Glutamatergic neuron (in vitro differentiated cells): ENCODE measurements at regions not wholly inside any gene's neighbourhood (a gene's known extent, or its start where the extent isn't known, plus 50 kb on each side); places are given as distances from the start of the nearest gene placed in this dataset.

Source experiments
- DNase-seq: peaks from one replicate; pipeline ENCODE4 v3.0.0; 2022
- H3K27ac Mint-ChIP-seq: one replicate; pipeline ENCODE4 v1.8.0; 2020; ENCODE audit warnings: mild to moderate bottlenecking, mixed read lengths, inconsistent platforms; ENCODE audit not compliant: unreplicated experiment
- H3K27me3 Mint-ChIP-seq: one replicate; pipeline ENCODE4 v1.8.0; 2020; ENCODE audit warnings: mild to moderate bottlenecking, moderate library complexity, mixed read lengths, inconsistent platforms; ENCODE audit not compliant: unreplicated experiment
- H3K36me3 Mint-ChIP-seq: one replicate; pipeline ENCODE4 v1.8.0; 2020; ENCODE audit warnings: mild to moderate bottlenecking, mixed read lengths, inconsistent platforms; ENCODE audit not compliant: unreplicated experiment
- H3K4me1 Mint-ChIP-seq: one replicate; pipeline ENCODE4 v1.8.0; 2020; ENCODE audit warnings: mild to moderate bottlenecking, low read depth, mixed read lengths, inconsistent platforms; ENCODE audit not compliant: unreplicated experiment
- H3K4me3 Mint-ChIP-seq: one replicate; pipeline ENCODE4 v1.8.0; 2020; ENCODE audit warnings: mild to moderate bottlenecking, mixed read lengths, inconsistent platforms; ENCODE audit not compliant: unreplicated experiment
- H3K9me3 Mint-ChIP-seq: one replicate; pipeline ENCODE4 v1.8.0; 2020; ENCODE audit warnings: mild to moderate bottlenecking, moderate library complexity, mixed read lengths, inconsistent platforms; ENCODE audit not compliant: unreplicated experiment
- CTCF ChIP-seq: fragments of 200-600 bp; sonication (generic); IDR thresholded peaks from one replicate; pipeline ENCODE4 v1.5.0; 2021; ENCODE audit not compliant: partially characterized antibody, unreplicated experiment

- Mint-ChIP-seq H3K4me1 (peaks cover 15% of the 10 kb centered on the region), H3K4me3 (no peak overlapping the region)
Observed at GRCh38 chr13:59542303-59542702, 621.4 kb downstream of the DIAPH3 start.

GRCh38 chr13:59543418-59543817 is 620.3 kb downstream of the DIAPH3 start:
- Mint-ChIP-seq H3K36me3 (no peaks in the 10 kb centered on the region), H3K4me1 (peaks cover 15% of the 10 kb centered on the region), H3K27ac (no peak overlapping the region), H3K27me3 (no peaks in the 10 kb centered on the region), H3K9me3 (peaks cover 1% of the 10 kb centered on the region), H3K4me3 (no peak overlapping the region)
- no peak for DNase-seq
- TF ChIP-seq CTCF, result no peak

More at GRCh38 chr13:59542303-59542702, 621.4 kb downstream of the DIAPH3 start:
- no peaks in the 10 kb centered on the region for H3K27me3 Mint-ChIP-seq
- peak overlapping the region; percentile 14 for H3K27ac Mint-ChIP-seq
- H3K36me3 Mint-ChIP-seq, result no peaks in the 10 kb centered on the region
- no peak for DNase-seq
- peaks cover 1% of the 10 kb centered on the region for H3K9me3 Mint-ChIP-seq
- no peak for TF ChIP-seq CTCF

GRCh38 chr13:59545007-59545406 is 618.7 kb downstream of the DIAPH3 start:
- DNase-seq, result no peak

GRCh38 chr13:59546178-59546577 is 617.5 kb downstream of the DIAPH3 start:
- TF ChIP-seq CTCF, result no peak
- peaks cover 15% of the 10 kb centered on the region for H3K4me1 Mint-ChIP-seq
- no peak overlapping the region for H3K27ac Mint-ChIP-seq
- H3K4me3 Mint-ChIP-seq, result no peak overlapping the region
- no peak for DNase-seq
- H3K36me3 Mint-ChIP-seq, result peaks cover 5% of the 10 kb centered on the region
- no peaks in the 10 kb centered on the region for H3K27me3 Mint-ChIP-seq
- no peaks in the 10 kb centered on the region for H3K9me3 Mint-ChIP-seq

More at GRCh38 chr13:59545007-59545406, 618.7 kb downstream of the DIAPH3 start:
- Mint-ChIP-seq H3K27me3 (no peaks in the 10 kb centered on the region), H3K9me3 (no peaks in the 10 kb centered on the region), H3K36me3 (no peaks in the 10 kb centered on the region), H3K27ac (no peak overlapping the region), H3K4me3 (no peak overlapping the region), H3K4me1 (peaks cover 15% of the 10 kb centered on the region)
- TF ChIP-seq CTCF, result no peak

- TF ChIP-seq CTCF, result no peak
- no peak for DNase-seq
- Mint-ChIP-seq H3K27me3 (no peaks in the 10 kb centered on the region), H3K4me1 (peaks cover 4% of the 10 kb centered on the region), H3K36me3 (peaks cover 5% of the 10 kb centered on the region), H3K4me3 (no peak overlapping the region), H3K27ac (no peak overlapping the region), H3K9me3 (no peaks in the 10 kb centered on the region)
Observed at GRCh38 chr13:59547950-59548349, 615.8 kb downstream of the DIAPH3 start.
